ACHN (cell line): ENCODE measurements at regions not wholly inside any gene's neighbourhood (a gene's known extent, or its start where the extent isn't known, plus 50 kb on each side); places are given as distances from the start of the nearest gene placed in this dataset.

Experiments used
- DNase-seq: peaks from one replicate; pipeline ENCODE4 v3.0.0-alpha.2; 2015
- in situ Hi-C: cut with HindIII; loops from 2 replicates; pipeline ENCODE4 v1.10.0; 2017; ENCODE audit warnings: low sequenced_read_pairs, low pct_ligation_motif_present, low pct_unique_long_range_greater_than_20kb

DNA sequence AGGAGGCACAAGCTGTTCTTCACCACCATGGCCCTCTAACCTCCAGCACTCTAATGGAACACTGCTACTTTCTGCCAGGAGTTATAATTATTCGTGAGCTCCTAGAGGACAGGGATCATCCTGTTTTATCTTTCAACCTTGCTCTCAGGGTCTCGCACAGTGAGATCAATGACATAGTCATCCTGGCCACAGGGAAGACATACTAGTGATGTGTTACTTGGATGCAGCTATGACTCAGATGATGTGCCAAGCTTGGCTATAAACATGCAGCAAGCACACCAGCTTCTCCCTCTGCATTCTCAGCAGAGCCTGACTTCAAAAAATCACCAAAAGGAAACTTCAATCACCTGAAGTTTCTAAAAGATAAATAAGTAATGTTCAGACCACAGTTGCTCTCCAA, 203.8 kb upstream of the HES1 start:
- in situ Hi-C loops = no loop called here
- no peak for DNase-seq

DNA sequence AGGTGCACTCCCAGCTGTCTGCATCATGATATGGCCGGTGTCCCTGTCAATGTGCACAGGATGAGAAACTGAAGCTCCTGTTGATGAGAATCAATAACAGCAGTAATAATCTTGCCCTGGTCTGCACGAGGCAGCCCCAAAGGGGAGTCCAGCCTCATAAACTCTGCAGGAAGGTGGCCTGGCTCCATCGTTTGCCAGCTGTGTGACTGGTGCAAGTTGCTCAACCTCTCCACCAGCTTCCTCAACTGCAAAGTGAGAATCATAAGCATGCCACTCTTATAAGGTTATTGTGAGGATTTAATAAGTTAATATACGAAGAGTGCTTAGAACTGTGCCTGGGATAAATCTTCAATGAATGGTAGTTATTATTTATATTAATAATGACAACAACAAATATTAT, 203.4 kb upstream of the HES1 start:
- no peak for DNase-seq
- in situ Hi-C loops = no loop called here

DNA sequence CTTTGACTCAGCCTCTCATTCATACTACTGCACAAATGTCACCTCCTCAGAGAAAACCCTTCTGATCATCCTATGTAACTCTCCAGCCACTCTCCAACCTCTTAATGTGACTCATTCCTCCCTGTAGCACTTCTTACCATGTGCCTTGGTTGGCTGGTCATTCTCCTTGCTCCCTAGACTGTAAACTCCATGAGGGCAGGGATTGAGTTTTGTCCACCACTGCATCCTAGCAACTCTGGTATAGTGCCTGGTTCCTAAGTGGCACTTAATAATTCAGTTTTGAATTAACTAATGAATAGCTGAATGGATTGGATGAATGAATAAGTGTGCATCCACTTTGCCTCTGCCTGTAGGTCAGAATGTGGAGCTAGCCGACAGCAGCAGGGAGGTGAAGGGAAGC, 202.5 kb upstream of the HES1 start:
- in situ Hi-C loops = no loop called here
- no peak for DNase-seq

DNA sequence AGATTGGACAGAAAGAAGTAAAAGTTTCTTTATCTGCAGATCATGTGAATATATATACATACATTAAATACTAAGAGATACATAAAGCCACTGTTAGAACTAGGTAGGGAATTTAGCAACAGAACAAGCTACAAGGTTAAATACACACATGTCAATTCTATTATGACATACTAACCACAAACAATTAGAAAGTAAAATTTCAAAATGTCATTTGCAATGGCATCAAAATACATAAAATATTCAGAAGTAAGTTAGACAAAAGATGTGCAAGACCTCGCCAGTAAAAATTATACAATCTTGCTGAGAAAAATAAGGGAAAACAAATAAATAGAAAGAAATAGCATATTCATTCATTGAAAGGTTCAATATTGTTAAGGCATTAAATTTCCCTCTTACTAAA, 200.0 kb upstream of the HES1 start:
- in situ Hi-C loops = no loop called here
- no peak for DNase-seq

DNA sequence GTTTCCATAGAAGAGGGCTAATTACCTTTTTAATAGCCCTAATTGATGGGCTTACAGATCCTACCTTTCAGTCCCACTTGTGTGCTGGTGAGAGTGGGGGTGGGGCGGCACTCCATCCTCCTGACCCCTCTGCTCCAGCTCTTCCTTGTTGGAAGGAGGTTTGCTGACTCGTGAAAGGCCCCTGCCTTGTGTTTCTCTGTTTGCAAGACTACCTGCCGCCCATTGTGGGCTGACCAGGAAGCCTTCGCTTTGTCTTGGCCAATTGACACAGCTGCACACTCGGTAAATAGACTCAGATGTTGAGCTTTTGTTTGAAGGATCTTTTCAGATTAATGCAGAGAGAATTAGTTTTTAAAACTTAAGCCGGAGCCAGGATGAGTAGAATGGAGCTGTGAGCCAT, 197.3 kb upstream of the HES1 start:
- no peak for DNase-seq
- in situ Hi-C loops = no loop called here

DNA sequence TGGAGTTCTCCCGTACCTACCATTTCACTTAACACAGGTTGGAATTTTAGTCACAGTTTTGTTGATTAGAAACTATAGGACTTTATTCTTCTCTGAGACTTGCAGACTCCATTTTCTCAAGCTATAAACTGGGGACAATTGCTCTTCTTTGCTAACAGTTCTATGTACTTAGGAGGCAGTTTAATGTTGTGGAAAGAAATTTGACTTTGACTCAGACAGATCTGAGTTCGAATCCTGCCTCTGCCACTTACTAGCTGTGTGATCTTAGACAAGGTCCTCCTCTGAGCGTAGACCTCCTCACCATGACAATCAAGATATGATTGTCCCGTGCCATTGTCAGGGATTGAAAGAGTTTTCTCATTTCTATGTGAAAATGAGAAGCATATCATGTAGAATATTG, 196.4 kb upstream of the HES1 start:
- in situ Hi-C loops = no loop called here
- DNase-seq = no peak

DNA sequence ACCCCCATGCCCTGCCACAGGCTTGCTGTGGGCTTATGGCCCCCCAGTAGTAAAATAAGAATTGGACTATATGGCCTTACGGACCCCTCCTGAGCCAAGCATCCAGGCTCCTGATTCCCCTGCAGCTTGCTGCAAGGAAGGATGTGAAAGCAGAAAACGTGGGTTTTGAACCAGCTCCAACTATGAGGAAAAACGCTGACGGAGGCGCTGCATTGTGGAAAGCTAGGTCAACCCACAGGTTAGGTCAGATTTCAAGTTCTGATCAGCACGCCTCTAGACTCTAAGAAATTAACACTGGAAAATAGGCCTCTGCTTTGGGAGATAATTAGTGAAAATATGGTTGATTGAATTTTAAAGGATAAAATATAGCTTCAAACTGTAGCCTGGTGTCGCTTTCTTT, 195.4 kb upstream of the HES1 start:
- in situ Hi-C loops = no loop called here
- DNase-seq = no peak

DNA sequence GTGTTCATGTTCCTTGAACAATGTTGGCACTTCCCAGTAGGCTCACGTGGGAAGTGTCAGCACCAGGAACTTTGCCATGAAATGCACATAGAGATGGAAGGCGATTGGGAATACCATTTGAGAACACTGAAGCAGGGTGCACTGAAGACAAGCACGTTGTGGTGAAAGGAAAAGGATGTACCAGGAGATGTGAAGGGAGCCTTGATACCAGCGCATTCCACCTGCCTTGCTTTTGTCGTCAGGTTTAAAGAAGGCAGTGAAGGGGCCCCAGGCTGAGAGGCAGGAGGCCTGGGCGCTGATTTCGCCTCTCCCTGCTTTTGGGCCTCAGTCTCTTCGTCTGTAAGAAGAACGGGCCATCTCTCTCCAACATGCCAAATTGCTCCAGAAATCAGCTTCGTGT, 194.5 kb upstream of the HES1 start:
- in situ Hi-C loops = no loop called here
- no peak for DNase-seq

DNA sequence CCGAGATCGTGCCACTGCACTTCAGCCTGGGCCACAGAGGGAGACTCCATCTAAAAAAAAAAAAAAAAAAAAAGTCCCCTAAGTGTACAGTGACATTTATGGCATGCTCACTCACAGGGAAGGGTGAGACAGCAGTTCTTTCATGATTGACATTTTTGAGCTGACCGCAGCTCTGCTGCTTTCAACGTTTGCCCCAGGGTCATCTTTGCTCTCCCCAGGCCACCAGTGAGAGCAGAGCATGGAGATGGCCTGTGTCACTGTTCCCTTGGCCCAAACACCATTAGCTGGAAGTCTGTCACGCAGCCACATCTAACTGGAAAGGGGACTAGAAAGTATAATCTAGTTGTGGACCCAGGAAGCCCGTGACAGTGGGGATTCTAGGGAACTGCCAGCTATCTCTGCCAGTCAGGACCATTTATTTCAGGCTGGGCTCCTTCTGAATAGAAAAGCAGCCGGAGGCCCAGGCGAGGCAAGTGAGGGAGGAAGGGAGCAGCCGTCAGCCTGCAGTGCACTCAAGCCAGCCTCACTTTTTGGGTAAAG, 193.4 kb upstream of the HES1 start:
- DNase-seq = no peak
- in situ Hi-C loops = no loop called here

DNA sequence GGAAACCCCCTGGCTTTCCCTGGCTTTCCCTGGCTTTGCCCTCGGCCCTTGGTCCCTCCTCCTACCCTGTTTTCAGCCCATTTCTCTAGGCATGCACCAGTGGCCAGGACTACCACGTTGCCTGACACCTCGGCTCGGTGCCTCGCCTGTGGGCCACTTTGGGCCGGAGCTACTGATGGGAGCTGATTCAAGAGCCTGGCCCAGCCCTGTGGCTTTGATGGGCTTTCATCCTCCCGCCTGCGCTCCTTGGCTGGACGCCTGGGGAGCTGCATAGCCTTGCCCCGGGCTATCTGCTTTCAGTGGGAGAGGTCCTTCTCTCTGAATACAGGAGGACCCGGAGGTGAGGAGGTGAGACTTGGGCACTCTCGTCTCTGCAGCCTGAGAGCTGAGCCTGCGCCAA, 192.7 kb upstream of the HES1 start:
- DNase-seq = no peak
- in situ Hi-C loops = no loop called here

DNA sequence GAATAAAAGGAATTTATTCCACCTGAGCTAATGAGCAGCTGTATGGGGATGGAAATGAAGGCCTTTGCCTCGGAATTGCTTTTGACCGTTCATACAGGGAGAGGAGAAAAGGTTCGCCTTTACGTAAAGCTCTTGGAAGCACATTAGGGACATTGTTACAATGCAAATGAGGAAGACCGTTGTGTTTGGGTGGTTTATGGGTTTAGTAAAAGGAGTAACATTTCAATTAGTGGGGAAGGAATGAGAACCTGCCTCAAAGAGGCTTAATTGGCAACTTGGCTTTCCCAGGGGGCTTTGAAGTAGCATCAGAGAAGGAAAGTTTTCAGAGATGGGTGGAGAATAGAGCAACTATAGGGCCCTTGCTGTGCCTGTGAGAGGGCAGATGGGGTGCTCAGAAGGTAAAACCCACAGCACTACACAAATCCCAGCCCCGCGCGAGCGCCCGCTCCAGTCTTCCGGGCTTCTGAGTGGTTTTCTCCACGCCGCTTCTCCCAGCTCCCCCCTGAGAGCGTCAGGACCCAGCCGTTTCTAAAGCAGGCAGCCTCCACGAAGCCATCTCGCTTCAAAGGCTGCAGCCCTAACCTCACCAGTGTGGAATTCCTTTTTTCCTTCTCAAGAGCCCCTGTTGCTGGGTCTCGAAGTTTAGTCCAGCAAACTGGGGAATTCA, 192.0 kb upstream of the HES1 start:
- in situ Hi-C loops = no loop called here
- DNase-seq = no peak

DNA sequence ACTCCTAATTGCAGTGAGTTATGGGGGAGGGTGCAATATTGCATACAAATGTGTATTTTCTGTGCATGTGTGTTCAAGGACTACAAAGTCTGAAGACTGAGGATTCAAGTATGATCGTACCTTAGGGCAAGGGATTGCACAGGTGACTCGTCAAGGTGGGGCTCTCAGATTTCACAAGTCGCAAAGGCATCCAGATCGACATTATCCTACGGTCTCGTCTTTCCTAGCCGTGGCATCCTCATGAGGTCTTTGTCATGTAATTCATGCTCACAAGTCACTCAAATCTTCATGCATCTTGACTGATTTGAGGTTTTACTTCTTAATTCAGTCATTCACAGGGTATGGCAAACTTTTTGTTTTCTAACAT, 191.4 kb upstream of the HES1 start:
- in situ Hi-C loops = no loop called here

DNA sequence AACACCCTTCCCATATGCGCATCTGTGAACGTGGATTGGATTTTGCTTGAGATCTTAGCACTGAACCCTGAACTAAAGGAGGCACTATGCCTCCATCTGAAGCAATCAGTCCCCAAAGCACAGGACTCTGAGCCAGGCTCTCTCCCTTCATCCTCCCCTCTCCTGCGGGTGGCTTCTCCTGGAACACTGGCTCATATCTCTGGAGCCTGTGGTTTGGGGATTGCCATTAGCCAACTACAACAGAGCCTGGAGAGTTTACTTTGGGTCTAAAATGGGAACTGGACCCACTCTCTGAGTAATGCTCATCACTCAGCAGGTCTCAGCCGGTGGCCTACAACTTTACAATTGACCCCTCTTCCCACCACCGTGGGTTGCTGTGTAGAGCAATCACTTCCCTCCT, 190.8 kb upstream of the HES1 start:
- no peak for DNase-seq
- in situ Hi-C loops = no loop called here

More for the DNA sequence above, 191.4 kb upstream of the HES1 start:
- DNase-seq = no peak

DNA sequence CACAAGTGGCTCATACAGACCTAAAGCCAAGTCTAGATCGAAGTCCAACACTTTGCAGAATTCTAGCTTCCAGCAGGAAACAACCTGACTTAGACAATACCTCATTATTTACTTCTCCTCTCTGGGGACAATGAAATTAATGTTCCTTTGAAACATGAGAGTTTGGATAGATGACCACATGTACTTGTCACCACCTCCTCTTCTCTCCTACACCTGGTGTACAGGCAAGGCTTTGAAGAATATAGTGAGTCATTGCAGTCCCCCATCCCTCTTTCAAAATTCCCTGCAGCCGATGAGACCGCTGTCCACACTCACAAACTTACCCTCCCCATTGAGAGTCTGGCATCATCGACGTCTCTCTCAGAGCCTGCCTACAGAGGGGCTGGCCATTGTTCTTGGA, 189.0 kb upstream of the HES1 start:
- DNase-seq = no peak
- in situ Hi-C loops = no loop called here

DNA sequence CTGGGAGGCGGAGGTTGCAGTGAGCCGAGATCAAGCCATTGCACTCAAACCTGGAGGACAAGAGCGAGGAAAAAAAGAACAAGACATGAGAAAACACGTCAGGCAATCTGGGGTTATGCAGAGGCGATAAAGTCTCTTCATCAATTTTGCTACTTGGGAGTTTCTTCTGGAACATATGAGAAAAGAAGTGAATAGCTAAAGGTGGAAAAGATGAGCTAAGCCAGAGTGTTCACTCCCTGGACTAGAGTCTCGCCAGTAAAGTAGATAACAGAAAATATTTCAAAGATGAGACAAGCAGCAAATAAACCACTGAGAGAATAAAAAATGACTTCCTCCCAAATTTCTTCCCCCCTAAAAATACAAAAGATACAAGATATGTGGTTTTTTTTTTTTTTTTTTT, 188.4 kb upstream of the HES1 start:
- in situ Hi-C loops = no loop called here
- DNase-seq = no peak

DNA sequence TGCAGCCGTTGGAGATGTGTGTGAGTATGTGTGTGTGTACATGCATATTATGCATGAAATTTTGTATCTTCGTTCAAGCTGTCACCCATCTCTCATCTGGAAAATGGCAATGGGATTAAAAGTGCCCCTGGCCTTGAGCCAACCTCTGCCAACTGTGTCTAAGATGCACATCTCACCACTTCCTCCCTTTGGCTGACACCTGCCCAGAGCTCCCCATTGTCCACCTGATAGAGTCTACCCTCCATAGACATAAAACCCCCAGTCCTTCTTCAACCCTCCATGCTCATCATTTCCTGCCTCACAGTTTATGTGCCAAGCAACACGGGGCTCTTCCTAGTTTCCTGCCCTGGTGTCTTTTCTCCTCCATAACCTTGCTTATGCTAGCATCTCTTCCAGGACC, 187.5 kb upstream of the HES1 start:
- in situ Hi-C loops = no loop called here
- no peak for DNase-seq

DNA sequence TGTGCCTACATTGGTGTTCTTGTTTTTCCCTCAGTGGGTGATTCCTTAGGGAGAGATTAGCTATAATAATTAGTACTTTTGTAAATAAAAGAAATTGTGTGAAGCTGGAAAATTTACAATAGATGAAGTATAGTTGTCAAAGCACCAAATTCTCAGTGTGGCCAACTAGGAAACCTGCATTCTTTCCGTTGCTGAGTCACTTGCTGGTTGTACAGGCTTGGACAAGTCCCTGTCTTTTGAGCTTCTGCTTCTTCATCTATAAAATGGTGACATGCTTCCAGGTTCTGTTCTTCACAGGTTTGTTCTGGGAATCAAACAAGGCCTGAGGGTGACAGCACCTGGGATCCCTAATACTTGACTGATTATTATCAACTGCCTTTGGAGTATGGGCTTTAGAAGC, 184.1 kb upstream of the HES1 start:
- in situ Hi-C loops = no loop called here
- DNase-seq = no peak

DNA sequence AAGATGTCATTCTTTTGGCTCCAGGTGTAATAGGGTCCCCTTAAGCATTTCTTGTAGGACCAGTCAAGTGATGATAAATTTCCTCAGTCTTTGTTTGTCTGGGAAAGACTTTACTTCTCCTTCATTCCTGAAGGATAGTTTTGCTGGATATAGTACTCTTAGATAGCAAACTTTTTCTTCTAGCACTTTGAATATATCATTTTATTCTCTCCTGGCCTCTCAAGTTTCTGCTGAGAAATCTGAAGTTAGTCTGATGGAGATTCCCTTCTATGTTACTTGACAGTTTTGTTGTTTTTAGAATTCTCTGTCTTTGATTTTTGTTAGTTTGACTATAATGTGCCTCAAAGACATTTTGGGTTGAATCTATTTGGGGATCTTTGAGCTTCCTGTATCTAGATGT, 181.2 kb upstream of the HES1 start:
- in situ Hi-C loops = no loop called here
- no peak for DNase-seq

DNA sequence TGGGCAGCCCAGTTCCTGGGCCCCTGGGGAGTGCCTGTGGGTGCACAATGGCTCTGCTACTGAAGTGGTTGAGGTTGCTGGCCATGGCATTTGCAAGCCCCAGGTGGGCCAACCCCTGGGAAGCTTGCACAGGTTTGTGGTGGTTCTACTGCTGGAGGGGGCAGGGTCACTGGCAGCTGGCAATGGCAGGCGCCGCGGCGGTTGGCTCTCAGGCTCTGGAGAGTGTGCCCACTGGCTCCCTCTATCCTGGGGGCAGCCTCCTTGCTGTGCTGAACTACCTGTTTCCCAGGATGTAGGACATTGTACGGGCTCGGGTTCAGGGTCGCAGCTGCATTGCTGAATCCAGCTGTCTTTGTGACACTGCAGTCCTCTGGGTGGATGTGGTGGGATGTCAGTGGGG, 180.2 kb upstream of the HES1 start:
- no peak for DNase-seq
- in situ Hi-C loops = no loop called here

DNA sequence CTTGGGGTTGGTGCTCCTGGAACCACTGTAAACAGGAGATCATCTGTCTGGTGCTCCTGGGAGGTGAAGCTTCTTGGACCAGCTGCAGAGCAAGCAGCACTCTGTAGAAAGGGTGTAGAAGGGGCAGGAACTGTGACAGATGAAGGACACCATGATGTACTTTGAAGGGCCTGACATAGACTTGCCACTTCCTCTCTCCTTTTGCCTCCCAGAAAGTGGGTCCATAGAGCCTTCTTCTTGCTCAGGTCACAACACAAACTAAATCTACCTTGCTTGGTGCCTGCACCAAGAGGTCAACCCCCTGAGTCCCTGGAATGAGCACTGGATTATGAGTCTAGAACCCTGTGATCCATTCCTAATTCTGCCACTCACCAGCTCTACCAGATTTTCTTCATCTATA, 176.1 kb upstream of the HES1 start:
- in situ Hi-C loops = no loop called here
- no peak for DNase-seq
